Liver (tissue), 8 donors: ENCODE measurements at regions not wholly inside any gene's neighbourhood (a gene's known extent, or its start where the extent isn't known, plus 50 kb on each side); places are given as distances from the start of the nearest gene placed in this dataset.

Experiments used
- DNase-seq: peaks from one replicate; pipeline ENCODE4 v3.0.0-alpha.2; 2017; ENCODE audit warnings: low spot score
- H3K27ac ChIP-seq, 2 donors: one replicate each; pipeline ENCODE4 v1.7.0; 2013; ENCODE audit warnings: inconsistent platforms in 2 of 2, low read length in 2 of 2, control low read depth in 1 of 2, low read depth in 1 of 2, mild to moderate bottlenecking in 1 of 2
- H3K27me3 ChIP-seq, 4 donors: one replicate each; pipeline versions ENCODE4 v1.6.1 to v1.7.0; 2013; ENCODE audit warnings: low read length in 3 of 4, inconsistent platforms in 1 of 4, mild to moderate bottlenecking in 1 of 4, moderate library complexity in 1 of 4; ENCODE audit not compliant: control insufficient read depth in 4 of 4, insufficient read depth in 4 of 4
- H3K36me3 ChIP-seq, 4 donors: one replicate each; pipeline versions ENCODE4 v1.6.1 to v1.7.0; 2013; ENCODE audit warnings: low read length in 3 of 4, mild to moderate bottlenecking in 3 of 4, low read depth in 1 of 4, moderate library complexity in 1 of 4; ENCODE audit not compliant: control insufficient read depth in 4 of 4, insufficient read depth in 3 of 4
- H3K4me1 ChIP-seq, 4 donors: one replicate each; pipeline versions ENCODE4 v1.6.1 to v1.7.0; 2013; ENCODE audit warnings: low read length in 3 of 4, mild to moderate bottlenecking in 3 of 4, moderate library complexity in 1 of 4; ENCODE audit not compliant: control insufficient read depth in 4 of 4, insufficient read depth in 4 of 4
- H3K4me3 ChIP-seq, 3 donors: one replicate each; pipeline versions ENCODE4 v1.6.1 to v1.7.0; 2013; ENCODE audit warnings: low read length in 3 of 3, control low read depth in 1 of 3, low read depth in 1 of 3, mild to moderate bottlenecking in 1 of 3
- H3K9ac ChIP-seq, 2 donors: one replicate each; pipeline ENCODE4 v1.7.0; 2013; ENCODE audit warnings: low read length in 2 of 2, mild to moderate bottlenecking in 2 of 2, moderate library complexity in 2 of 2, control low read depth in 1 of 2, low read depth in 1 of 2
- H3K9me3 ChIP-seq, 4 donors: one replicate each; pipeline versions ENCODE4 v1.6.1 to v1.7.0; 2013; ENCODE audit warnings: low read length in 3 of 4; ENCODE audit not compliant: control insufficient read depth in 4 of 4
- EGR1 ChIP-seq, 2 donors: IDR thresholded peaks; 2 replicates each; pipeline ENCODE4 v1.6.1; 2016 to 2018; ENCODE audit warnings: antibody characterized with exemption in 2 of 2, low read depth in 2 of 2
- FOXA1 ChIP-seq: IDR thresholded peaks from 2 replicates; pipeline ENCODE4 v1.6.1; 2016; ENCODE audit warnings: antibody characterized with exemption
- FOXA2 ChIP-seq: IDR thresholded peaks from 2 replicates; pipeline ENCODE4 v1.6.1; 2016; ENCODE audit warnings: antibody characterized with exemption
- GABPA ChIP-seq, 2 donors: IDR thresholded peaks in 1 of 2; conservative IDR thresholded peaks in 1 of 2; 2 replicates each; pipeline ENCODE4 v1.6.1; 2016; ENCODE audit warnings: antibody characterized with exemption in 2 of 2, mild to moderate bottlenecking in 1 of 2, moderate library complexity in 1 of 2
- HNF4A ChIP-seq, 2 donors: conservative IDR thresholded peaks; 2 replicates each; pipeline ENCODE4 v1.6.1; 2016; ENCODE audit warnings: antibody characterized with exemption in 2 of 2, mild to moderate bottlenecking in 2 of 2
- HNF4G ChIP-seq: IDR thresholded peaks from 2 replicates; pipeline ENCODE4 v1.6.1; 2016; ENCODE audit warnings: antibody characterized with exemption
- JUND ChIP-seq, 2 donors: IDR thresholded peaks; 2 replicates each; pipeline ENCODE4 v1.6.1; 2016; ENCODE audit warnings: antibody characterized with exemption in 2 of 2
- RAD21 ChIP-seq, 2 donors: IDR thresholded peaks; 2 replicates each; pipeline ENCODE4 v1.6.1; 2016; ENCODE audit warnings: antibody characterized with exemption in 2 of 2, mild to moderate bottlenecking in 2 of 2
- RXRA ChIP-seq, 2 donors: IDR thresholded peaks; 2 replicates each; pipeline ENCODE4 v1.6.1; 2017 to 2018; ENCODE audit warnings: antibody characterized with exemption in 2 of 2, mild to moderate bottlenecking in 1 of 2
- SP1 ChIP-seq: IDR thresholded peaks from 2 replicates; pipeline ENCODE4 v1.6.1; 2018; ENCODE audit warnings: antibody characterized with exemption, mild to moderate bottlenecking
- TAF1 ChIP-seq: conservative IDR thresholded peaks from 2 replicates; pipeline ENCODE4 v1.6.1; 2016; ENCODE audit warnings: antibody characterized with exemption, mild to moderate bottlenecking
- YY1 ChIP-seq: IDR thresholded peaks from 2 replicates; pipeline ENCODE4 v1.6.1; 2016; ENCODE audit warnings: antibody characterized with exemption, mild to moderate bottlenecking
- WGBS: extraction: QIAGEN DNeasy Blood & Tissue Kit; methylation state at CpG from one replicate; pipeline ENCODE4 v1.1.7; 2013; 5-methylcytosine and 5-hydroxymethylcytosine counted together
- TF ChIP-seq, protein P1 (sequence below): IDR thresholded peaks from 2 replicates; pipeline ENCODE4 v1.6.1; 2016; ENCODE audit warnings: antibody characterized with exemption
- TF ChIP-seq, protein P2 (sequence below): IDR thresholded peaks from 2 replicates; pipeline ENCODE4 v1.6.1; 2016; ENCODE audit warnings: antibody characterized with exemption
- TF ChIP-seq, protein P3 (sequence below): fragments of 150-350 bp; IDR thresholded peaks from 2 replicates; pipeline ENCODE4 v1.5.1; 2017; ENCODE audit warnings: improper control_type of control experiment, low read depth, low read length; ENCODE audit not compliant: missing input control
- TF ChIP-seq, protein P4 (sequence below): IDR thresholded peaks from 2 replicates; pipeline ENCODE4 v1.6.1; 2016; ENCODE audit warnings: antibody characterized with exemption, mild to moderate bottlenecking
- TF ChIP-seq, protein P5 (sequence below): IDR thresholded peaks from 2 replicates; pipeline ENCODE4 v1.6.1; 2016; ENCODE audit warnings: antibody characterized with exemption
- donor health status: healthy.
- donor health status: healthy.
- donor health status: healthy.
- donor health status: healthy.
- donor health status: healthy.

DNA sequence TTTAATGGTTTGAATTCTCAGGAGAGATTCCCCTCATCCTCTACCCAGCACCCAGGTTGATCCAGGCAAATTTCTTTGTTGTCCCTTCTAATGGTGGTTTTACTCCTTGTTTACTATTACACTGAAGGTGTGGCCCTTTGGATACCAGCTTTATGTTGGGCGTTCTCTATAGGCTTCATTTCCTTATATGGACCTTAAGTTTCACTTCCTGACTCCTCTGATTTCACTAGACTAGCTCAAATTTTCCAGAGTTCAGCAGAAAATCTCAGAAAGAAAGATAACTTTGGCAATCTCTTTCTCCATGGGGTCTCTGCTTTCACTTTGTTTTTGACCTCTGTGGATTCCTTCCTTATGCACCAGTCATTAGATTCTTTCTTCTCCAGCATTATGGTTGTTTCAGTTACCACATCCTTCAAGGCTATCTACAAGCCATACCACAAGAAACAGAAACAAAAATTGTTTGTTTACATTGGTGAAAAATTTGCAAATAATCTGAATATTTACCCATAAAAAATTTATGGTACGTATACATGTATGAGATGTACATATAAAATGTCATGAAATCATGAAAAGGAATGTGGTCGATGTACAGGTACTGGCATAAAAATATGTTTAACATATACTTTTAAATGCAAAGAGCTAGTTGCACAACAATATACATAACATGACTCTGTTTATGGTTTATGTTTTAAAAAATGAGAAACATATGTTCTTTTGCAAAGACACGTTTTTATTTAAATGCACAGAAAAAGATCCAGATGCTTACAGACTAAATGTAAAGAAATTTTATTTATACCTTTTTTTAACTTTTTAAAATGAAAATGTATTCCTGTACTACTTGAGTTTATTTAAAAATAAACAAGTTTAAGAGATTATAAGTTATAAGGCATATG is 212.6 kb downstream of the LACC1 start:
- WGBS: 91% methylated on average over 4 of the region's 4 CpGs
- Histone ChIP-seq H3K9me3 (no peaks in the 10 kb centered on the region), H3K4me3 (no peak overlapping the region), H3K36me3 (no peaks in the 10 kb centered on the region), H3K4me1 (no peaks in the 10 kb centered on the region), H3K9ac (no peak overlapping the region), H3K27ac (no peak overlapping the region), H3K27me3 (no peaks in the 10 kb centered on the region)
- TF ChIP-seq EGR1 (IDR thresholded peaks at IDR 0.05; ENCODE audit: low read depth in 2 of 2) (no peak), HNF4A (conservative IDR thresholded peaks at IDR 0.05) (no peak), TAF1 (no peak), YY1 (no peak)
- no peak for DNase-seq

DNA sequence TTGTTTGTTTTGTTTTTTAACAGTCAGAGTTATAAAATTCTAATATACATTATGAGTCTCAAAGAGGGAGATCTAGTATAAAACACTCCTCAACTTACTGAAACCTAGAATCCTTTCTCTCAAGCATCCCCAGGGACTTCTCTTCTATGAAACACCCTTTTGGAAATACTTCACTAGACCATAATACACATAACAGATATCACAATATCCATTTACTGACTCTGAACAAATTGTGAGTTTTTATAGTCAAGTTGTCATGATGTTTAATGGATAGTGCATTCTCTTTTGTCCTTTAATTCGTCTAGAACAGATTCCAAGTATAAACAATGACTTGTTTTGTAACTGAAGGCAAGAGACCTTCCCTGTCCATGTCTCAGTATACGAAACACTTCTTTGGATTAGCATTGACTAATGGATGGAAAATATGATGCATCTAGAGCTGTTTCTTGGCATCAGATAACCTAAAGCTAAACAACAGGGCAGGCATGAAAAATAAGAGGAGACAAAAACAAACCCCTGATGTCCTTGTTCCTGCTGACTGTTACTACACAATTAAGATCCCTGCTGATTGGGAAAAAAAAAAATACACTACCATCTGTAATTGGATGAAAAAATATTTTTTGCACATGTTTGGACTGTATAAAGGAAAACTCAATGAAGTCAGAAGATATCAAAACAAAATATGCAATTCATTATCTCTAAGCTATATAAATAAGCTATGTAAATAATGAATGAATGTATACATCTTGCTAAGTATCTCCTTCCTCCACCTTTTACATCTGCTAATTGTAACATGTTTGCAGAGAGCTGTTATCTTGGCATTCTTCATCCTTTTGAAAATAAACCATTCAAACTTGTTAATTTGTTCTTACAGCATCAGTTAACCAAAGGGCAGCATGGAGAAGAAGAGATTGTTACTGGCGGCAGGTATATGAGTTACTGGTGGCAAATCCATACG is 214.2 kb downstream of the LACC1 start:
- no peak overlapping the region for H3K27ac ChIP-seq
- no peaks in the 10 kb centered on the region for H3K36me3 ChIP-seq
- no peak overlapping the region for H3K9ac ChIP-seq
- H3K4me3 ChIP-seq: no peak overlapping the region
- no peaks in the 10 kb centered on the region for H3K4me1 ChIP-seq
- WGBS: 78% methylated on average over 4 of the region's 4 CpGs
- TF ChIP-seq, protein P1, sequence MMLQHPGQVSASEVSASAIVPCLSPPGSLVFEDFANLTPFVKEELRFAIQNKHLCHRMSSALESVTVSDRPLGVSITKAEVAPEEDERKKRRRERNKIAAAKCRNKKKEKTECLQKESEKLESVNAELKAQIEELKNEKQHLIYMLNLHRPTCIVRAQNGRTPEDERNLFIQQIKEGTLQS: no peak
- TF ChIP-seq HNF4G: no peak
- TF ChIP-seq, protein P2, sequence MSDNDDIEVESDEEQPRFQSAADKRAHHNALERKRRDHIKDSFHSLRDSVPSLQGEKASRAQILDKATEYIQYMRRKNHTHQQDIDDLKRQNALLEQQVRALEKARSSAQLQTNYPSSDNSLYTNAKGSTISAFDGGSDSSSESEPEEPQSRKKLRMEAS: no peak
- TF ChIP-seq JUND (IDR thresholded peaks at IDR 0.05): no peak
- no peak for TF ChIP-seq RAD21 (IDR thresholded peaks at IDR 0.05)
- TF ChIP-seq, protein P3, sequence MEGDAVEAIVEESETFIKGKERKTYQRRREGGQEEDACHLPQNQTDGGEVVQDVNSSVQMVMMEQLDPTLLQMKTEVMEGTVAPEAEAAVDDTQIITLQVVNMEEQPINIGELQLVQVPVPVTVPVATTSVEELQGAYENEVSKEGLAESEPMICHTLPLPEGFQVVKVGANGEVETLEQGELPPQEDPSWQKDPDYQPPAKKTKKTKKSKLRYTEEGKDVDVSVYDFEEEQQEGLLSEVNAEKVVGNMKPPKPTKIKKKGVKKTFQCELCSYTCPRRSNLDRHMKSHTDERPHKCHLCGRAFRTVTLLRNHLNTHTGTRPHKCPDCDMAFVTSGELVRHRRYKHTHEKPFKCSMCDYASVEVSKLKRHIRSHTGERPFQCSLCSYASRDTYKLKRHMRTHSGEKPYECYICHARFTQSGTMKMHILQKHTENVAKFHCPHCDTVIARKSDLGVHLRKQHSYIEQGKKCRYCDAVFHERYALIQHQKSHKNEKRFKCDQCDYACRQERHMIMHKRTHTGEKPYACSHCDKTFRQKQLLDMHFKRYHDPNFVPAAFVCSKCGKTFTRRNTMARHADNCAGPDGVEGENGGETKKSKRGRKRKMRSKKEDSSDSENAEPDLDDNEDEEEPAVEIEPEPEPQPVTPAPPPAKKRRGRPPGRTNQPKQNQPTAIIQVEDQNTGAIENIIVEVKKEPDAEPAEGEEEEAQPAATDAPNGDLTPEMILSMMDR: no peak
- TF ChIP-seq, protein P4, sequence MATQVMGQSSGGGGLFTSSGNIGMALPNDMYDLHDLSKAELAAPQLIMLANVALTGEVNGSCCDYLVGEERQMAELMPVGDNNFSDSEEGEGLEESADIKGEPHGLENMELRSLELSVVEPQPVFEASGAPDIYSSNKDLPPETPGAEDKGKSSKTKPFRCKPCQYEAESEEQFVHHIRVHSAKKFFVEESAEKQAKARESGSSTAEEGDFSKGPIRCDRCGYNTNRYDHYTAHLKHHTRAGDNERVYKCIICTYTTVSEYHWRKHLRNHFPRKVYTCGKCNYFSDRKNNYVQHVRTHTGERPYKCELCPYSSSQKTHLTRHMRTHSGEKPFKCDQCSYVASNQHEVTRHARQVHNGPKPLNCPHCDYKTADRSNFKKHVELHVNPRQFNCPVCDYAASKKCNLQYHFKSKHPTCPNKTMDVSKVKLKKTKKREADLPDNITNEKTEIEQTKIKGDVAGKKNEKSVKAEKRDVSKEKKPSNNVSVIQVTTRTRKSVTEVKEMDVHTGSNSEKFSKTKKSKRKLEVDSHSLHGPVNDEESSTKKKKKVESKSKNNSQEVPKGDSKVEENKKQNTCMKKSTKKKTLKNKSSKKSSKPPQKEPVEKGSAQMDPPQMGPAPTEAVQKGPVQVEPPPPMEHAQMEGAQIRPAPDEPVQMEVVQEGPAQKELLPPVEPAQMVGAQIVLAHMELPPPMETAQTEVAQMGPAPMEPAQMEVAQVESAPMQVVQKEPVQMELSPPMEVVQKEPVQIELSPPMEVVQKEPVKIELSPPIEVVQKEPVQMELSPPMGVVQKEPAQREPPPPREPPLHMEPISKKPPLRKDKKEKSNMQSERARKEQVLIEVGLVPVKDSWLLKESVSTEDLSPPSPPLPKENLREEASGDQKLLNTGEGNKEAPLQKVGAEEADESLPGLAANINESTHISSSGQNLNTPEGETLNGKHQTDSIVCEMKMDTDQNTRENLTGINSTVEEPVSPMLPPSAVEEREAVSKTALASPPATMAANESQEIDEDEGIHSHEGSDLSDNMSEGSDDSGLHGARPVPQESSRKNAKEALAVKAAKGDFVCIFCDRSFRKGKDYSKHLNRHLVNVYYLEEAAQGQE: no peak
- no peak for TF ChIP-seq YY1
- no peak for TF ChIP-seq HNF4A (conservative IDR thresholded peaks at IDR 0.05)
- no peak for TF ChIP-seq FOXA1
- TF ChIP-seq, protein P5, sequence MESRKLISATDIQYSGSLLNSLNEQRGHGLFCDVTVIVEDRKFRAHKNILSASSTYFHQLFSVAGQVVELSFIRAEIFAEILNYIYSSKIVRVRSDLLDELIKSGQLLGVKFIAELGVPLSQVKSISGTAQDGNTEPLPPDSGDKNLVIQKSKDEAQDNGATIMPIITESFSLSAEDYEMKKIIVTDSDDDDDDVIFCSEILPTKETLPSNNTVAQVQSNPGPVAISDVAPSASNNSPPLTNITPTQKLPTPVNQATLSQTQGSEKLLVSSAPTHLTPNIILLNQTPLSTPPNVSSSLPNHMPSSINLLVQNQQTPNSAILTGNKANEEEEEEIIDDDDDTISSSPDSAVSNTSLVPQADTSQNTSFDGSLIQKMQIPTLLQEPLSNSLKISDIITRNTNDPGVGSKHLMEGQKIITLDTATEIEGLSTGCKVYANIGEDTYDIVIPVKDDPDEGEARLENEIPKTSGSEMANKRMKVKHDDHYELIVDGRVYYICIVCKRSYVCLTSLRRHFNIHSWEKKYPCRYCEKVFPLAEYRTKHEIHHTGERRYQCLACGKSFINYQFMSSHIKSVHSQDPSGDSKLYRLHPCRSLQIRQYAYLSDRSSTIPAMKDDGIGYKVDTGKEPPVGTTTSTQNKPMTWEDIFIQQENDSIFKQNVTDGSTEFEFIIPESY: no peak
- TF ChIP-seq TAF1: no peak
- TF ChIP-seq FOXA2: no peak
- TF ChIP-seq GABPA (IDR thresholded peaks at IDR 0.05 in 1 of 2, conservative IDR thresholded peaks at IDR 0.05 in 1 of 2): no peak
- TF ChIP-seq RXRA (IDR thresholded peaks at IDR 0.05): no peak
- TF ChIP-seq SP1: no peak
- H3K27me3 ChIP-seq: no peaks in the 10 kb centered on the region
- DNase-seq: no peak
- no peaks in the 10 kb centered on the region for H3K9me3 ChIP-seq
